ENCODE measurements at regions not wholly inside any gene's neighbourhood (a gene's known extent, or its start where the extent isn't known, plus 50 kb on each side); places are given as distances from the start of the nearest gene placed in this dataset.

DNA sequence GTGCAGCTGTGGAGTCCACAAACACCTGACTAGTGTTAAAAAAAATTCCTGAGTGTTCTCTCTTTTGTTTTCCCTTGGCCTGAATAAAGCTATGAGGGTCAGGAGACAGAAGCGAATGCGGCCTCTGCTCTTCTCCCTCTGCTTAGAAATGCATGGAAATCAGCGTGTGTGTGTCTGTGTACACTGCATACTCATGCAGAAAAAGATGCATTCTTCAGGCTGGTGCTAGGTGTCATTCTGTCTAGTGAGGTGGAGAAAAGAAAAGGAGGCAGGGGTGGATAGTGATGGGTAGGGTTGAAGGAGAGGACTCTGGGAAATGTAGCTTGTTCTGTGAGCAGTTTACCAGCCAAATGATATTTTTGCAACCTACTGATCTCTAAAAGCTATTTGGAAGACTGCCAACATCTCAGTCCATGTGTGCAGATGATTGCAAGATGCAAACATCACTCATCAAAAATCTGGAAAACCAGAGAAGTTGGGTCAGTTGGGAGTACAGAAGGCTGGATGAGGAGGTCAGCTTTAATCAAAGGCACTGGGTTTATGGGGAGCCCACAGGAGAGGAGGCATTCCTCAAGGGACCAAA lies 177.7 kb downstream of the INSIG2 start:
- DNase-seq = no peak

DNA sequence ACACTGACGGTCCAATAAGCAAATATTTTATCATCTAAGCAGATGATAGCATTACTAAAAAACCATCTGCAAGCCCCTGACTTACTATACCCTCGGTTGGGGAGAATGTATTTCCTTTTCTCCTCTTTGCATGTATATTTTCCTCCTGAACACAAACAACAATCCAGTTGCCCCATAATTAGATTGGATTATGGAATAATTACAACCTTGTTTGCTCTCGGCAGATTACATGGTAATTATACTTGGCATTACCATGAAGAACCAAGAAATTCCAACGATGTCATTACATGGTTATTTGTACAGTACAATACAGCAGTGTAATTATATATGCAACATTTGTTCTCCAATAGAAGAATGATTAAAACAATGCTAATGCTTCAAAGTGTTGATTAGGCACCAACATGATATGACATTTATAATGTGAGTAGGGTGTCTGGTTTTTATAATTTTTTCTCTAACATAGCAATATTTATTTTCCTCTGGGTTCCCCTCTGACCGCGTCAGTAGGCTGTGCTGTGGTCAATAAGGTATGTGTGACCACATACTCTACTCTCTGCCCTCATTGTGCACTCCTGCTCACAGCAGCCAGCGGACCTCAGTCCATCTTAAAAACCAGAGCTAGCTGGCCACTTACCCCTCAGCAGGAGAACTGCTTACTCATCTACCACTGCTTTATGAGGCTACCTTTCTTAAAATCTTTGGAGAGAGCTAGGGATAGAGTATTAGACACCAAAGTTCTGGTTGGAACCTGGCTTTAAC lies 176.1 kb downstream of the INSIG2 start:
- DNase-seq = no peak

DNA sequence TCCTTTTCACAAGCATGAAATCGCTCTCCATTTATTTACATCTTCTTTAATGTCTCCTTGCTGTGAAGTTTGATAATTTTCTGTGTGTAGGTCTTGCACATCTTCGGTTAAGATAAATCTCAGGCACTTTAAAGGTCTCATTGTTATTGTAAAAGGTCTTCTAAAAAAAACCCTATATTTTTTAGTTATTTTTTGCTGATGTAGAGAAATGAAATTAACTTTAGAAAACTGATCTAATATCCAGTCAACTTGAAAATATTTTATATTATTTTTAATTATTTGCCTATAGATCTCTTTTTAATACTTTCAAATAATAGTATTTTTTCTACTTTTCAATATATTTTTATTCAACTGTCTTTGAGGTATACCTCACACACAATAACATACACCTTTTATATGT lies 169.4 kb downstream of the INSIG2 start:
- no peak for DNase-seq

DNA sequence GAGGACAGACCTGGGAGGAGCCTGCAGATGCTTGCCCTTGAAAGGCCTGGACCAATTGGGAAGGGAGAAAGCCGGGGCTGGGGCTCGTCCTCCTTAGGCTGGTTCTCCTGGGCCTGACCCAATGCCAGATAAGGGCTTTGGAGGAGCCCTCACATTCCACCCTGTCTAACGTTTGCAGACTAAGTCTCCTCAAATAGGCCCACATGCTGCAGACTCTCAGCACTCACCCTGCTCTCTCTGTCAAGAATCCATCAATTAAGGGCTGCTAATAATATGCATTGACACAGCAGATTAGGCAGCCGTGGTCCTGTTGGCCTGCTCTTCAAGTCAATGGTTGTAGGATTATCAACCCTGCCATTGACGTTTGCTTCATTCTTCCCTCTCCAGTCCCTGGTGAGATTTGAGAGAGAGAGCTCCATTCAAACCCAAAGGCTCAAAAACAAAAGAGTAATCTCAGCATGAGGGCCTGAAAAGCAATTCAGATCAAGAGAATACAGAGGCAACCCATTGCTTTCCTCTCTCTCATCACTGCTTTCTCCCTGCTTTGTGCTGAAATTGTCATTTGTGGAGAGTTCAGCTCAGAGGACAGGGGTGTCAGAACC lies 167.6 kb downstream of the INSIG2 start:
- no peak for DNase-seq

DNA sequence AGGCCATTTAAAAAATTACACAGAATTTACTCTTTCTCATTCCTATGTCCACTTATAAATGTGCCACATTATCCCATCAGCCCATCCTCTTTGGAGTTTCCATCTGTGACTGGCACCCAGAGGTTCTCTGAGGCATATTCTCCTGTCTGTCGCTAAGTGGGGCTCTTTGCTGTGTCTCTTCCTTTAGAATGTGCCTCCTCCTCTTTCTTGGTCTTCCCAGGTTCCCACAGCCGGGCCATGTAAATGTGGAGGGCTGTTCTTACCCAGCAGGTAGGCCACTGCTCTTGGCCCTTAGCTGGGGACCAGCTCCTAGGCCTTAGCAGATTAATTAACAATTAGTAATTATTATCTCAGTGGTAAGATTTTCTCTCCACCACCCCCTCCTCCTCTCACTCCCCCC lies 167.0 kb downstream of the INSIG2 start:
- DNase-seq = no peak

DNA sequence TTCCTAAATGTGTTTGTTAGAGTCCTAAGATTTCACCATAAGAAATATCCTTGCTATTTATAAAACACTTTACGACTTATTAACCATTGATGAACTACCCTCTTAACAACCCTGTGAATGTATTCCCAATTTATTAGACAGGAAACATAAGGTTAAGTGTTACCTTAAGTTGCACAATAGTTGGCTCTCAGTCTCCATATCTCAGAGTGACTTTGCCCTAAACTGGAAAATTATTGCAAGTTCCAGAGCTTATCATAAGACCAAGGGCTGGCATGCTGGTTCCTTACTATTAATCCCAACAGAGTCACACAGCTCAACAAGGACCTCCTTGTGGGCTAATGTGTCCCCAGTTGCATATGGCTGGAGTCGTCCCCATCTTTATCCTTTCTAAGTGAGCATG lies 165.8 kb downstream of the INSIG2 start:
- DNase-seq = no peak

DNA sequence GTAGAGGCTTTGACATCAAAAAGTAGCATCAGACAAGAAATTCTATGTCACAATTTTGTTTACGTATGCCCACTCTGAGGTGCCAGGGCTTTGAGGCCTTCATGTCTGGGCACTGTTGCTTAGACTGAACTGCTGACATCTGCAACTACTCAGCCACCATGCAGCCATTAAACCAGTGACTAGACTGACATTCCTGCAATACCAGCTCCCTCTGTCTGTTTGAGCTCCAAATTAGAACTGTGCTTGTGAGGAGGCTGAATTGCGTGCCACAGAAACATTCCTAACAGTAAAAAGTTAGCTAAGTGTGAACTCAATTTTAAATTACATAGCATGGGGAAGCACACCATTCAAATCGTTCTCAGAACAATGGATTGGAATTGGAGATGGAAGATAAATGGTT lies 163.2 kb downstream of the INSIG2 start:
- no peak for DNase-seq

DNA sequence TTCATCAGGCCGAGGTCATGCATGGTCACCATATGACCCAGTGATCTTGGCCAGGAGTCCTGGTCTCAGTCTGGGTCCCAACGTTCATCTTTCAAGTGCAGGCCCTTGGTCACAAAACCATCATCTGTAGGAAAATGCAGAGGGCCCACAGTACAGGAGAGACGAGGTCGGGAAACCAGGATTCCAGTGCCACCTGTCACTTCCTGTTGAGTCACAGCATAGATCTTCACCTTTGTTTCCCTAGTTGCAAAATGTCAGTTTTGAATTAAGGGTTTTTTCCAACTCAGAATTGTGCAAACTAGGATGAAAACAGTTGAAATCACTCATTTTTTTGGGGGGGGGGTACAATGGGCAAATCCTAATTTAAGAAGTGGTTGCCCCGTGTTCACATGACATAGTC lies 162.2 kb downstream of the INSIG2 start:
- DNase-seq = no peak

DNA sequence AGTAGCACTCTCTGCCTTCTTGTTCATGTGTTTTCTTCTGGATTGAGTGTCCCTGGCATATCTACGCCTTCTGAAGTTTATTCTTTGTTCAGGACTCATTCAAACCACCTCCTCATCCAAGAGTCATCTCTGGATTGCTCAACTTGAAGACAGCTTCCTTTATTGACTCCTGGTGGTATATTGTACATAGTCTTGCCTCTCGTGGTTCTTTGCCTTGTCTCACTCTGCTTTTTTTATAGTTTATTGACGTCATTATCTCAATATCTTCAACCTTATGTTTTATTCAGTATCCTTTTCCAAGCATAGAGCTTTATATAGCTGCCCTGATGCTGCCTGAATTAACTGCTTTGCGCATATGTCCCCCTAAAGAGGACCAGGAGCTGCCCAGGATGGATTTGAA lies 161.7 kb downstream of the INSIG2 start:
- DNase-seq = no peak

DNA sequence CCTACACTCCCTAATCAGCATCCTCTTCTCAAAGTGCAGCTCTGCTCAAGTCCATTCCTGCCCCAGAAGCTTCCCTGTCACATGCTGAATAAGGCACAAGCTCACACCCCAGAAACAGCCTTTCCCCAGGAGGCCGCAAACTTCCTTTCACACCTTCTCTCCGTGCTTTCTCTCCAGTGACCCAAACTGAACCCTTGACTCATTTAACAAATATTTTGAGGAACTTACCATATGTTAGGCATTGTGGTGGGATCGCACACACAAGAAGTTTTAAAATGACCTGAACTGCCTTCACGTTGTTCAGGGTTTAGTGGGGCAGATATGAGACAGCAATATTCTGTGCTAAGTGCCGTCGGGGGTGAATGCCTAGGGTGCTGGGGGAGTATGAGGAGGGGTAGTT lies 161.3 kb downstream of the INSIG2 start:
- DNase-seq = no peak

DNA sequence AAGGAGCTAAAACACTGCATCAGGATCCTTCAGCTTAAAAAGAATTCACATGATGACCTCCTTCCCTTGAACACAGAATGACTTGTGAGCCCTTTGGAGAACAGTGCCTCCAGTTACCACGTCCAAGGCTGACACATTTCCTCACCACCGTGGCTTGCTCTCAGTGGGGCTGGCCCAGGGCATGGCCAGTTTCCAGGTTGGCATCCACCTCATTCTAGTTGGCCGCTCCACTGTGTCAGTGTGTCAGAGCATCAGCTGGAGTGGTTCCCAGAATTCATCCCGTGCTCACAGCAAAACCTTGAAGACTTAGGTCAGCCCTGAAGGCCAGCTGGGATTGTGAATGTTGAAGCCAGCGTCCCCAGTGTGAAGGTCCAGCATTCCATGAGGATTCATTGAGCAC lies 158.5 kb downstream of the INSIG2 start:
- DNase-seq = no peak

DNA sequence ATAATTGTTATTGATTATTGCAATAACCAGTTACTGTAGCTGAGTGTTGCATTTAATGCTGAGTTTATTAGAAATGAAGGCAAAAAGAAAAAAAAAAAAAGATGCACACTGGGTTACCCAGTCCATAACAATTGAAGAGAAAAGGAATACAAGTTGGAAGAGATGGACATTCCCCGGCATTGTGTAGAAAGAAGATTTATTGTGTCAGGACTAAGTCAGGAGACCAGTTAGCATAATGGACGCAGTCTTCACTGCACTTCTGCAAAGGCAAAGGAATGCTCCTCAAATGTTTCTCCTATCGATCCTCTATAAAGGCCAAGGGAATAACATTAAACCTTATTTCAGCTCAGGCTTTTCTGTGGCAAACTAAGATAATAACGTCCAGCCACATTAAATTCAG lies 157.8 kb downstream of the INSIG2 start:
- no peak for DNase-seq

DNA sequence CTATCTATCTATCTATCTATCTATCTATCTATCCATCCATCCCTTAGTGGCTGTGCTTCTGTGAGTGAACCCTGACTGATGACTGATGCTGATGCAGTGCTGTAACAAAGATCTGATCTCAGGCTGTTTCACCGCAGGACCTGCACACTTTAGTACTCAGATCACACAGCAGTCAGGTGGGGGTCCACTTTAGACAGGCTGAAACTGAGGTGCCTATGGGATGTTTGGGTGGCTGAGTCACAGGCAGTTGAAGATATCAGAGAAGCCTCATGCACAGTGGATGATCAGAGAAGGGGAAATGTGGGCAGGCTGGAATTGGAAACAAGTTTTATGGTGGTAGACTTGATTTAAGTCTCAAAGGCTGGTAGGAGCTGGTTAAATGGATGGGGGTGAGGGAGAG lies 156.4 kb downstream of the INSIG2 start:
- DNase-seq = no peak

DNA sequence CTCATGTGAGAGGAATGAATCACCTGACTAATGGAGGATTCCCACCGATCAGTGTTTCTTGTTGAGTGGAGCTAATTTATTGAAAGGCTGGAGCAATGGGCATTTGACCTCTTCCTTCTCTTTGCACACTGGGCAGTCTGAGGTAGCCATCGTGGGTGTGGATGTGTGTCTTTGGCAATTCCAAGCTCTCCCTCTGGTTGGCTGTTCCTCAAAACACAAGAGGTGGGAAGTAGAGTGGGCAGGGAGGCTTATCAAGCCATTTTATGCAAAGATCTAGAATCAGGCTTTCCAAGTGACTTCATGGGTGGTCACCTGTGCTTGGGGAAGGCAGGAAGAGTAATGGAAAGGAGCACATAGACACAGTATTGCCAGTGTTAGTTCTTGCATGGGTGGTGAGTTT lies 154.8 kb downstream of the INSIG2 start:
- no peak for DNase-seq

DNA sequence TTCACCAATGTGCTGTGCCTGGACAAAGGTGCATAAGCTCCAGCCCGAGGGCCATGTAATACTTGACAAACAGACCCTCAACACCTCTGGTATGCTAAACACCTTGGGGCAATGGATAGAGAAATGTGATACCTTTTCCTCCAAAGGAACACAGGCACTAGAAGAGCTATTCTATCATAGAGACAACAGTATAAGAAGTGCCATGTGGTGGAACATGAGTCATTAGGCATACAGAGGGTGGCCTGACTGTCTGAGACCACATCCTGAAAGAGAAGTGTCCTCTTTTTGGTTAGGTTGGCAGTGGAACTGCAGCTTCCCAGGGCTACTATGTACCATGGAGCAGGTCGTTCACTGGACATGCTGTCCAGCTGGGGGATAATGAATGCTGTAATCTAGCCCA lies 153.9 kb downstream of the INSIG2 start:
- no peak for DNase-seq

DNA sequence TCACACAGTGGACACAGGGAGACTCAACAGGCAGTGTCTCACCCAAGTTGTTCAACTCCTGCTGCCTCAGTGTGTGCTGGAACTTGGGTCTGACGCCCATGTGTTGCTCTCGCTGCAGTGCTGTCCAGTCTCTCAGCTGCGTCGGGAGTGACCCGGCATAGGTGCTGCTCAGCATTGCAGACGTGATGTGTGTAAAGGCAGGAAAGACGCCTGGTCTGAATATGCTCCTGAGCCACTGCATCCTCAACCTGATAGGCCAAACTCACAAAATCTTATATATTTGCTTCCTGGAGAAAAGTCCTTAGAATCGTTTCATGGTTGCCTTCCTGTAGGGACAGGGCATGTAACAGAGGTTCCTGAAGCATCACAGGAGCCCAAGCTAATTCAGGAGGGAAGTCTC lies 152.9 kb downstream of the INSIG2 start:
- DNase-seq = no peak

DNA sequence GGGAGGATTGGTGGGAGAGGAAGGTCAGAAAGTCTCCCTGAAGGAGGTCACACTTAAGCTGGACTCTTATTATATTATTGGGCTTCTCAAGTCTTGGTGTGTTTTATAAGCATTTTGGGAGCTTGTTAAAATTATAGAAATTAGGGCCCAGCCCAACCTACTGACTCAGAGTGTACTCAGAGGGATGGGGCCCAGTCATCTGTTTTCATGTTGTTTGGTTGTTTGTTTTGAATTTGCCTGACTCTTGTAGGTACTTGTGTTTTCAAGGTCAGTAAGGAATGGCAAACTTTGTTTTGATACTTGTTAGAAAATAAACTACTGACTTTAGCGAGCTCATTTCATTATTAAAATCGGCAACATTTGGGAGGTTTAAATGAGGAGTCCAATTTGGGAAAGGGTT lies 152.0 kb downstream of the INSIG2 start:
- no peak for DNase-seq

DNA sequence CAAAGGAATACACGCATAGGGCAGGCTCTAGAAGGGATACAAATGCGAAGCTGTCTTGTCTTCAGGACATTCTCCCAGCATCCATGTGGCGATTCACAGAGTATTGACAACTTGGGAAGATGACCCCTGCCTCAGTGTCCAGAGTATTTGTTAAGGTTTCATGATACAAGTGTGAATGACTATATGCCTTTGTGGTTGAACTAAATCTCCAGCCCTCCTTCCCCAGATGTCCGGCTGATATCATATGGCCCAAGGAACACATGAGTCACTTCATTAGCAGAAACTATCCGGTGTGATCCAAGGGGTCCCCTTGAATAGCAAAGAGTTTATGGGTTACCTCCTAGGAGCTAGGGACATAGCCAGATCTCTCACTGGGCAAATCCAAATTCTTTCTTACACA lies 151.0 kb downstream of the INSIG2 start:
- DNase-seq = no peak

DNA sequence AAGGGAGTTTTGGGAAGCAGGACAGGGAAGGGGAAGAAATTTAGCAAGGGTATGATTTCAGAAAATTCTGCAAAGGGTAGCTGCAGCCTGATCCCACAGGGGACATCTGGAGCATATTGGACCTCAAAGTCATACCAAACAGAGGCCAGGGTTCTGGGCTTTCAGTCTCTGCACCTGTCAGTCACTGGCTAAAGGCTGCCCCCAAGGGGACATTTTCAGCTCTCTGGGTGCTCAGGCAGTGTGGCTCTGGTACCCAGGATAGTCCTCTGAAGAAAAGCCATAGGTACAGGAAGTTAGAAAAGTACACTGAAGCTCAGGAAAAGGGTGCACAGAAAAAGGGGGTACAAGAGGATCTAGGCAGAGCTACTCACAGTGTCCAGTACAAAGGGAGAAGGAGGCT lies 149.2 kb downstream of the INSIG2 start:
- DNase-seq = no peak

DNA sequence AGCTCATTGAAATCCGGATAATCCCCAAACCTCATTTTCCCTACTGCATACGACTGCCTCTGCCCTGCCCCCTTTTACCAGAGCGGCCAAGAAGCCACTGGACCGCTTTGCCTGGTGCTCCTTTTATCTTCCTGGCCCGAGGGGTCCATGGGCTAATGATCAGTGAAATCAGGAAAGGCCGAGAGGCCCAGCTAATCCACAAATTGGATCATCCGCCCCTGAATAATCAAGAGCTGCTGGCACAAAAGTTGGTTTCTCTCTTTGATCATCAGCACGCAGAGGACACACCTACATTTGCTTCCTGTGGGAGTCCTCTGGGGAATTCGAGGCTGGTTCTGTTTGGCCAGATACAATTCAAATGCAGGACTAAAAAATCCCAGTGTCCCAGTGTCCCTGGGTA lies 144.5 kb downstream of the INSIG2 start:
- no peak for DNase-seq

DNA sequence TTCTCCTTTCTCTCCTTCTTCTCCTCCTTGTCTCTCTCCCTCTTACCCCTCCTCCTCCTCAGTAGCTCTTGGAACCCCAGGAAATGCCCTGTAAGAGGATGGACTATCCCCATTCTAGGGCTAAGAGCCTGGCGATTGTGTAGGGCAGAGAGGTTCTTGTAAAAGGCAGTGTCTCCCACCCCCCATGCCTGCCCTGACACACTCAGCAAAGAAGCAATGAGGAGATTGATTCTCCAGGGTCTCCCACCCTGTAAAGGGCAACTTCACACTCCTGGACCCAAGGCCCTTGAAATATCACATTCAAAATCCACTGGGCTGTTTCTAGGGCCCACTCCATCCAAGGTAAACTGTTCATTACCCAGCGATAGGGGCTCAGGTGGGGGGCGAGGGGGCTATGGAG lies 144.1 kb downstream of the INSIG2 start:
- DNase-seq = no peak

DNA sequence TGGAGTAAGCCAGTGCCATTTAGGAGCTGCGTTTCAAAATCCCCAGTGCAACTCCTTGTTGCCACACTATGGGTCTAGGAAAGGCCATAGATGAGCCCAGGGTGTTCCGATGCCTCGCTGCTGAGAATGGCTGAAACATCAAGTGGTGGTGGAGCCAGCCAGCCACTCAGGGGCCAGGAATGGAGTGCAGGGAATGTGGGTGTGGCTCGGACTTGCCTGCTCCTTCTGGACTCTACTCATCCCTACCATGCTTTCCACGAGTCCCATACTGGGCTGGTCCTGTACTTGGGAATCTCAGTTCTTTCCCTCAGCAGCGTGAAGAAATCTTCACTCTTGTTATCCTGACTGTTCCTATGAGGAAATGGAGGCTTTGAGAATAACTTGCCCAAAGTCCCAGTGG lies 143.5 kb downstream of the INSIG2 start:
- DNase-seq = no peak

DNA sequence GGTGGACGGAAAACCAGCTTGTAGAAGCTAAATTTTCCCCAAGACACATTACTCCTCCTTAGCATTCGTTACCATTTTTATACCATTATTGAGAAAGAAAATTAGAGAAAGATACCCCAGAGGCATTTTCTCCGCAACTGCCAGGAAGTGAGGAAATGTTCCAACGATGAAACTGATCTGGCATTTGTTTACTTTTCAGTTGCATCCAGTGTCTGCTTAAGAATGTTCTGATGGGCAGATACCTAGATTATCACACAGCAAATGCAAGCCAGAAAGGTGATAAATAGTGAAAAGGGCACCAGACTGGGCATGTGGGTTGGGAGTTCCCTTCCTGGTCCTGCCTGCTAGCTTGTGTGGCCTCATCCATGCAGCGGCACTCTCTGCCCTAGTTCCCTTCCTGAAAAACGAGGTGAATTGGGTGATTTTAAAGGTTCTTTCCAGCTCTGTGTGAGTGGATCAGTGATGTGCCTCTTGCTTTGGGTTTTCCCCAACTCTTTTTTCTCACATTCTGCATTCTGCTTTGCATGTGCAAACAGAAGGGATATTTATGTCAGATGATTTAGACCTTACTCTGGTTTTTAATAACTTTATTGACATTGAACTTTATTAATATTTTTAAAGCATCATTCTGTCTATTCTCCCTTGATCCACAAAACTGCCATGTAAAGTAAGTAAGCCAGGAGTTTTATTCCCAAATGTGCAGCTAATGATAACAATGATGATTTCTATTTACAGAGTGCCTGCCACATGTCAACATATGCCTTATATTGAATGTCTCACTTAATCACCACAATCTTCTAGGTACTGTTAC lies 139.6 kb downstream of the INSIG2 start:
- no peak for DNase-seq

DNA sequence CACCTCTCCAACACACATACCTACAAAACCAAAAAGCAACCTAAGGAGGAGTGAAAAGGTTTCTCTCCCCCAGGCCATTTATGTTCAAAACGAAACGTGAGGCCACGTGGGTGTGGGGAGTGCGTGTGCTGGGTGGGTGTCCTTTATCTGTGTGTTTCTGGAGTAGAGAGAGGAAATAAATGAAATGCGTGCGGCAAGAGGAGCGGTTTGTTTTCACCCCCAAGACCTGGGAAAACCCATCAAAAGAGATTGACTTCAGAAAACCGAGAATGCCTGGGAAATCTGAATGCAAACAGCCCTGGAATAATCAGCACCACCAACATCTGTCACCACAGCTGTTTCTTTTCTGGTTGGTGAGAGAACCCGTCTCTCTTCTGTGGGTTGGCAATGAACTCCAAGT lies 137.4 kb downstream of the INSIG2 start:
- DNase-seq = no peak
